H1 (cell line): ENCODE measurements at regions not wholly inside any gene's neighbourhood (a gene's known extent, or its start where the extent isn't known, plus 50 kb on each side); places are given as distances from the start of the nearest gene placed in this dataset.

Experiments used
- CTCF ChIA-PET: fragments of 300-600 bp; sonication (Branson Sonifier 250); formaldehyde crosslinking; loops from one replicate; lab custom pipeline; 2021; ENCODE audit not compliant: partially characterized antibody; lab: Charles Lee
- POLR2A ChIA-PET: fragments of 300-600 bp; sonication (Branson Sonifier 250); formaldehyde crosslinking; loops from one replicate; lab custom pipeline; 2021; ENCODE audit warnings: inconsistent platforms; ENCODE audit not compliant: partially characterized antibody; lab: Charles Lee
- DNase-seq, 2 experiments: peaks; one replicate each; pipeline versions ENCODE4 v3.0.0 to v3.0.0-alpha.2; 2010 to 2022; ENCODE audit warnings: low spot score in 2 of 2, low read depth in 1 of 2, mixed read lengths in 1 of 2
- FAIRE-seq: peaks from 2 replicates; lab custom pipeline; 2011; peaks lifted over from hg19 to GRCh38; lab: Jason Lieb, UNC
- H2AFZ ChIP-seq: 2 replicates; pipeline ENCODE4 v1.8.1; 2012; ENCODE audit warnings: low read length, inconsistent platforms
- H2AK5ac ChIP-seq: 2 replicates; pipeline ENCODE4 v1.6.1; 2013; ENCODE audit warnings: low read depth, low read length
- H2BK120ac ChIP-seq: replicated peaks from 2 replicates; pipeline ENCODE3; 2013; ENCODE audit warnings: low read depth, low read length, inconsistent platforms
- H2BK12ac ChIP-seq: 2 replicates; pipeline ENCODE4 v1.6.1; 2013; ENCODE audit warnings: low read depth, low read length
- H2BK15ac ChIP-seq: 2 replicates; pipeline ENCODE4 v1.6.1; 2013; ENCODE audit warnings: low read length
- H2BK20ac ChIP-seq: 2 replicates; pipeline ENCODE4 v1.6.1; 2013; ENCODE audit warnings: low read length
- H2BK5ac ChIP-seq: 2 replicates; pipeline ENCODE4 v1.6.1; 2013; ENCODE audit warnings: low read depth, low read length
- H3K14ac ChIP-seq: 2 replicates; pipeline ENCODE4 v1.6.1; 2013; ENCODE audit warnings: inconsistent platforms; ENCODE audit not compliant: insufficient read length
- H3K18ac ChIP-seq: 2 replicates; pipeline ENCODE4 v1.6.1; 2013; ENCODE audit warnings: low read length; ENCODE audit errors: extremely low read depth
- H3K23ac ChIP-seq: 2 replicates; pipeline ENCODE4 v1.6.1; 2013; ENCODE audit warnings: inconsistent platforms; ENCODE audit not compliant: insufficient read length
- H3K23me2 ChIP-seq: 2 replicates; pipeline ENCODE4 v1.6.1; 2013; ENCODE audit warnings: low read depth, low read length
- H3K27ac ChIP-seq: 2 replicates; pipeline ENCODE4 v1.6.1; 2011; ENCODE audit warnings: low read depth, low read length, inconsistent platforms
- H3K27me3 ChIP-seq, 4 experiments: replicated peaks in 1 of 4; 1 replicate in 1 of 4; 2 replicates in 3 of 4; pipeline versions ENCODE4 v1.6.1 to v1.8.1; 2011 to 2013; ENCODE audit warnings: low read length in 3 of 4, mild to moderate bottlenecking in 3 of 4, inconsistent platforms in 2 of 4, mixed read lengths in 2 of 4, moderate library complexity in 1 of 4; ENCODE audit not compliant: control insufficient read depth in 3 of 4, insufficient read depth in 3 of 4; ENCODE audit errors: extremely low read depth in 1 of 4
- H3K36me3 ChIP-seq, 4 experiments: 2 replicates each; pipeline versions ENCODE4 v1.6.1 to v1.8.1; 2011 to 2013; ENCODE audit warnings: mild to moderate bottlenecking in 4 of 4, low read length in 3 of 4, moderate library complexity in 2 of 4, control low read depth in 1 of 4, inconsistent platforms in 1 of 4; ENCODE audit not compliant: insufficient read depth in 4 of 4, control insufficient read depth in 2 of 4
- H3K4ac ChIP-seq: replicated peaks from 2 replicates; pipeline ENCODE3; 2013; ENCODE audit warnings: low read length, low read depth, mixed read lengths, inconsistent platforms; ENCODE audit not compliant: insufficient read length
- H3K4me1 ChIP-seq, 4 experiments: replicated peaks in 1 of 4; 1 replicate in 1 of 4; 2 replicates in 3 of 4; pipeline versions ENCODE4 v1.6.1 to v1.8.1; 2011 to 2013; ENCODE audit warnings: low read length in 3 of 4, inconsistent platforms in 2 of 4, mixed read lengths in 1 of 4; ENCODE audit not compliant: insufficient read depth in 4 of 4, control insufficient read depth in 3 of 4
- H3K4me2 ChIP-seq, 2 experiments: 2 replicates each; pipeline versions ENCODE4 v1.6.1 to v1.8.1; 2011 to 2013; ENCODE audit warnings: low read depth in 2 of 2, low read length in 2 of 2, control low read depth in 1 of 2, inconsistent platforms in 1 of 2, mild to moderate bottlenecking in 1 of 2; ENCODE audit not compliant: insufficient read depth in 1 of 2
- H3K4me3 ChIP-seq, 4 experiments: fragments of 200-600, 300-600 bp in 1 of 4; sonication (generic), shearing (Covaris generic), sonication (Bioruptor Twin) in 1 of 4; 2 replicates each; pipeline versions ENCODE4 v1.5.1 to v1.8.1; 2011 to 2016; ENCODE audit warnings: low read length in 4 of 4, low read depth in 3 of 4, control low read depth in 2 of 4, inconsistent platforms in 2 of 4, mild to moderate bottlenecking in 2 of 4, mixed read lengths in 1 of 4, moderate library complexity in 1 of 4; ENCODE audit not compliant: insufficient read depth in 2 of 4; ENCODE audit errors: extremely low read depth in 1 of 4
- H3K56ac ChIP-seq: replicated peaks from 2 replicates; pipeline ENCODE3; 2013; ENCODE audit warnings: low read depth, mild to moderate bottlenecking, mixed read lengths, low read length, inconsistent platforms; ENCODE audit not compliant: insufficient read length
- H3K79me1 ChIP-seq: 2 replicates; pipeline ENCODE4 v1.6.1; 2013; ENCODE audit warnings: low read depth, low read length, control low read depth
- H3K79me2 ChIP-seq, 2 experiments: 2 replicates each; pipeline versions ENCODE4 v1.6.1 to v1.8.1; 2012 to 2013; ENCODE audit warnings: low read length in 2 of 2, mild to moderate bottlenecking in 2 of 2, inconsistent platforms in 1 of 2; ENCODE audit not compliant: insufficient read depth in 2 of 2, control insufficient read depth in 1 of 2
- H3K9ac ChIP-seq, 4 experiments: replicated peaks in 1 of 4; 1 replicate in 1 of 4; 2 replicates in 3 of 4; pipeline versions ENCODE4 v1.6.1 to v1.8.1; 2011 to 2013; ENCODE audit warnings: low read depth in 3 of 4, low read length in 3 of 4, control low read depth in 2 of 4, mild to moderate bottlenecking in 2 of 4, moderate library complexity in 2 of 4, inconsistent platforms in 1 of 4; ENCODE audit errors: extremely low read depth in 1 of 4
- H3K9me3 ChIP-seq, 2 experiments: 2 replicates each; pipeline versions ENCODE4 v1.6.1 to v1.8.1; 2012 to 2013; ENCODE audit warnings: mild to moderate bottlenecking in 2 of 2, moderate library complexity in 2 of 2, control low read depth in 1 of 2, inconsistent platforms in 1 of 2, low read depth in 1 of 2, low read length in 1 of 2, mixed read lengths in 1 of 2; ENCODE audit not compliant: insufficient read depth in 2 of 2
- H4K20me1 ChIP-seq, 2 experiments: replicated peaks in 1 of 2; 2 replicates each; pipeline versions ENCODE3 to v1.8.1; 2011 to 2013; ENCODE audit warnings: inconsistent platforms in 2 of 2, low read length in 2 of 2, mild to moderate bottlenecking in 1 of 2; ENCODE audit not compliant: insufficient read depth in 2 of 2, control insufficient read depth in 1 of 2
- H4K5ac ChIP-seq: 2 replicates; pipeline ENCODE4 v1.6.1; 2013; ENCODE audit warnings: low read length, low read depth, mixed read lengths, inconsistent platforms; ENCODE audit not compliant: insufficient read length
- H4K8ac ChIP-seq: 2 replicates; pipeline ENCODE4 v1.8.0; 2013; ENCODE audit warnings: mild to moderate bottlenecking, moderate library complexity, low read length, inconsistent platforms; ENCODE audit not compliant: insufficient read depth; ENCODE audit errors: extremely low read depth
- H4K91ac ChIP-seq: replicated peaks from 2 replicates; pipeline ENCODE3; 2013; ENCODE audit warnings: low read length, mixed read lengths, inconsistent platforms; ENCODE audit not compliant: insufficient read length
- BACH1 ChIP-seq: IDR thresholded peaks from 2 replicates; pipeline ENCODE4 v1.6.1; 2012; ENCODE audit warnings: low read length, improper control_type of control experiment
- CBX5 ChIP-seq: fragments of 300-800, 300-1000 bp; sonication (generic); IDR thresholded peaks from 2 replicates; pipeline ENCODE4 v1.7.1; 2016; ENCODE audit warnings: antibody characterized with exemption, low read length, low read depth
- CBX8 ChIP-seq: fragments of 300-800, 300-1000 bp; sonication (generic); IDR thresholded peaks from 2 replicates; pipeline ENCODE4 v1.7.1; 2016; ENCODE audit warnings: low read depth, low read length, borderline replicate concordance
- CHD2 ChIP-seq: IDR thresholded peaks from 2 replicates; pipeline ENCODE4 v1.6.1; 2012; ENCODE audit warnings: low read length, improper control_type of control experiment
- EP300 ChIP-seq, 2 experiments: IDR thresholded peaks; 1 replicate in 1 of 2; 2 replicates in 1 of 2; pipeline ENCODE4 v1.6.1; 2011 to 2012; ENCODE audit warnings: low read depth in 2 of 2, low read length in 2 of 2, mild to moderate bottlenecking in 2 of 2, borderline replicate concordance in 1 of 2, inconsistent platforms in 1 of 2, moderate library complexity in 1 of 2
- KDM4A ChIP-seq: IDR thresholded peaks from one replicate; pipeline ENCODE4 v1.7.1; 2012; ENCODE audit warnings: low read depth, mild to moderate bottlenecking, moderate library complexity, low read length, inconsistent platforms; ENCODE audit not compliant: severe bottlenecking
- MAFK ChIP-seq: IDR thresholded peaks from 2 replicates; pipeline ENCODE4 v1.6.1; 2012; ENCODE audit warnings: low read depth, mild to moderate bottlenecking, improper control_type of control experiment, low read length
- POLR2AphosphoS5 ChIP-seq: IDR thresholded peaks from 2 replicates; pipeline ENCODE4 v1.6.1; 2011; ENCODE audit warnings: low read depth, low read length
- RFX5 ChIP-seq: IDR thresholded peaks from 2 replicates; pipeline ENCODE4 v1.6.1; 2011; ENCODE audit warnings: low read depth, low read length, improper control_type of control experiment, borderline replicate concordance
- SIN3A ChIP-seq, 2 experiments: IDR thresholded peaks in 1 of 2; conservative IDR thresholded peaks in 1 of 2; 2 replicates each; pipeline ENCODE4 v1.6.1; 2011 to 2012; ENCODE audit warnings: low read length in 2 of 2, improper control_type of control experiment in 1 of 2, low read depth in 1 of 2, mild to moderate bottlenecking in 1 of 2
- SIRT6 ChIP-seq: IDR thresholded peaks from one replicate; pipeline ENCODE4 v1.7.1; 2012; ENCODE audit warnings: low read length, inconsistent platforms
- TAF1 ChIP-seq: IDR thresholded peaks from 2 replicates; pipeline ENCODE4 v1.6.1; 2011; ENCODE audit warnings: mild to moderate bottlenecking, low read depth, low read length
- TEAD4 ChIP-seq: IDR thresholded peaks from 2 replicates; pipeline ENCODE4 v1.6.1; 2012; ENCODE audit warnings: low read depth, low read length, inconsistent platforms, mixed read lengths
- YY1 ChIP-seq: IDR thresholded peaks from 2 replicates; pipeline ENCODE4 v1.6.1; 2011; ENCODE audit warnings: low read depth, mild to moderate bottlenecking, low read length
- WGBS, 2 experiments: shearing (Covaris generic) in 1 of 2; methylation state at CpG; one replicate each; pipeline versions ENCODE4 v1.1.6 to v1.1.7; 2013 to 2015; ENCODE audit warnings: low lambda C conversion rate in 2 of 2, mixed read lengths in 2 of 2, inconsistent platforms in 1 of 2, low coverage in 1 of 2, missing lambda C conversion rate in 1 of 2; ENCODE audit not compliant: insufficient replicate concordance in 2 of 2, insufficient coverage in 1 of 2, insufficient read length in 1 of 2; ENCODE audit errors: extremely low coverage in 1 of 2, missing lambda C conversion rate in 1 of 2; 5-methylcytosine and 5-hydroxymethylcytosine counted together

GRCh38 chr2:139099721-139100120 lies 319.5 kb upstream of the NXPH2 start:
- DNase-seq, result no peak
- no peak overlapping the region for H2BK20ac ChIP-seq
- H2AFZ ChIP-seq, result no peak overlapping the region
- no peak for FAIRE-seq
- no peak overlapping the region for H2BK120ac ChIP-seq
- no peaks in the 10 kb centered on the region for H3K36me3 ChIP-seq
- H3K27me3 ChIP-seq, result no peaks in the 10 kb centered on the region
- no peaks in the 10 kb centered on the region for H3K23me2 ChIP-seq
- ChIA-PET POLR2A (no interaction called here), CTCF (no interaction called here)
- H3K56ac ChIP-seq, result no peak overlapping the region
- no peak overlapping the region for H3K14ac ChIP-seq
- no peaks in the 10 kb centered on the region for H4K20me1 ChIP-seq
- 86% methylated on average over 1 of the region's 1 CpG; no CpG with 5 or more reads in 1 of the 2 experiments for WGBS, 2 experiments
- no peaks in the 10 kb centered on the region for H3K79me2 ChIP-seq
- no peak overlapping the region for H4K5ac ChIP-seq
- H3K4ac ChIP-seq, result no peak overlapping the region
- no peak overlapping the region for H2BK15ac ChIP-seq
- no peak overlapping the region for H2BK5ac ChIP-seq
- no peaks in the 10 kb centered on the region for H3K9me3 ChIP-seq
- no peak overlapping the region for H3K4me3 ChIP-seq
- H2BK12ac ChIP-seq, result no peak overlapping the region
- H3K9ac ChIP-seq, result no peak overlapping the region
- H4K91ac ChIP-seq, result no peak overlapping the region
- H3K4me2 ChIP-seq, result no peak overlapping the region
- H3K27ac ChIP-seq, result no peak overlapping the region
- no peak overlapping the region for H3K23ac ChIP-seq
- no peaks in the 10 kb centered on the region for H3K4me1 ChIP-seq
- H3K79me1 ChIP-seq, result no peaks in the 10 kb centered on the region
- H3K18ac ChIP-seq, result no peak overlapping the region
- no peak overlapping the region for H4K8ac ChIP-seq
- H2AK5ac ChIP-seq, result no peak overlapping the region
- TF ChIP-seq SIN3A (conservative IDR thresholded peaks at IDR 0.05 in 1 of 2, IDR thresholded peaks at IDR 0.05 in 1 of 2; ENCODE audit: low read depth in 1 of 2, low read length in 2 of 2), result no peak
- no peak for TF ChIP-seq POLR2AphosphoS5
- no peak for TF ChIP-seq EP300 (IDR thresholded peaks at IDR 0.05; ENCODE audit: borderline replicate concordance in 1 of 2, low read depth in 2 of 2, low read length in 2 of 2)
- TF ChIP-seq BACH1, result no peak
- TF ChIP-seq MAFK, result no peak
- no peak for TF ChIP-seq CHD2
- no peak for TF ChIP-seq YY1
- no peak for TF ChIP-seq KDM4A
- TF ChIP-seq SIRT6, result no peak
- TF ChIP-seq CBX8, result no peak
- TF ChIP-seq TEAD4, result no peak
- TF ChIP-seq RFX5, result no peak
- no peak for TF ChIP-seq CBX5
- no peak for TF ChIP-seq TAF1
